ENCODE measurements at regions not wholly inside any gene's neighbourhood (a gene's known extent, or its start where the extent isn't known, plus 50 kb on each side); places are given as distances from the start of the nearest gene placed in this dataset.
A peak's percentile ranks its signal among the peaks of the same experiment; 100 is the strongest.

DNA sequence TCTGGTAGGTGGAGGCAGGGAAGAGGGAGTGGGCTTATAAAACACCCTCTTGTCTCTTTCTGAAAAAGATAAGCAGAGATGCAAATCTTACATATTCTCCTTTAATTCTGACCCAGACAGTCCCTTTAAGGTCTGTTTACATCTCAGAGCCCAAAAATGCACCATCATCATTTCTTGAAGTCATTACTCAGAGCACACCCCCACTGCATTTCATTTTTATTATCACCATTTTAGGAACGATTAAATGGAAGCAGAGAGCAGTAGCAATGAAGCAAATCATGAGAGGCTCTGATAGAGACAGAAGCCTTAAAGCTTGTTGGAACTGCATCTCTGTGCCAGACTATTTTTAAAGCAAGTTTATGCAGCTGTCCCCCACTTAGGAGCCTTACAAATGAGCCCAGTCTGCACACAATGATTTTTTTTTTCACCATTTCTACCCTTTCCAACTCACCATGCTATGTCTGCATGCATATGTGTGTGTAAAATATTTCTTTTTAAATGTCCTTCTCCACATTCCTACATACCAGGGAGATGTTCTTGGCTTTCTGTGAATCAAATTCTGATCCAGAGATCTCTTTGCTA is 311.0 kb downstream of the GRIN2B start:
- DNase-seq: no peak

DNA sequence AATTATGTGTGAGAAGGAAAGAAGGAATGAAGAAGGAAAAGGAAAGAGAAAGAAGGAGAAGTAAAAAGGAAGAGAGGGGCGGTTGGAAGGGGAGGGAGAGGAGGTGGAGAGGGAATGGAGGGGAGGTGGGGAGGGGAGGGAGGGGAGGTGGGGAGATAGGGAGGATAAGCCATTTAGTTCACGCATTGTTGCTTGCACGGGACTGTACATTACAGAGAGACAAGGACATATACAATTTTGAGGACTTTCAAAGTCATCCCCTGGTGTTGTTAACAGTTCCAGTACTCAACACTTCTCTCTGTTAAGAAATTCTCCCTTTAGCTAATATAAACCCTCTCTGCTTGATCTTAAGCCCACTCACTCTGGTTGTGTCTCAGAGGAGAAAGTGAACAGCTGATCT is 312.5 kb downstream of the GRIN2B start:
- DNase-seq: no peak

DNA sequence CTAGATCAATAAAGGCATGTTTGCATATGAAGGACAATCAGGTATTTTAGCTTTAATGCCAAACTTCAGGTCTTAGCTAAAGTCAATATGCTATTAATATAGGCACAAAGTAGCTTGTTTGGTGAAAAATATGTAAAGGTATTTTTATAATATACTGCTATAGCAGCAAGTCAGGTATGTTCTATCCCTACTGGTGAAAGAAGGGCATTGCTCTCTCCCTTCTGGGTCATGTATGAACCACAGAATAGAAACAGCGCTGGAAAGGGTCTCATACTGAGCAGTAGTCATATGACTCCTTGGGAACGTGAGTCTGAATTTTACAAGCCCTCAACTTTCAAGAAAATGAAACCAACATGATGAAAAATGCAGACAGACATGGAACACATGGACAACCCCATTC is 314.6 kb downstream of the GRIN2B start:
- DNase-seq: no peak

DNA sequence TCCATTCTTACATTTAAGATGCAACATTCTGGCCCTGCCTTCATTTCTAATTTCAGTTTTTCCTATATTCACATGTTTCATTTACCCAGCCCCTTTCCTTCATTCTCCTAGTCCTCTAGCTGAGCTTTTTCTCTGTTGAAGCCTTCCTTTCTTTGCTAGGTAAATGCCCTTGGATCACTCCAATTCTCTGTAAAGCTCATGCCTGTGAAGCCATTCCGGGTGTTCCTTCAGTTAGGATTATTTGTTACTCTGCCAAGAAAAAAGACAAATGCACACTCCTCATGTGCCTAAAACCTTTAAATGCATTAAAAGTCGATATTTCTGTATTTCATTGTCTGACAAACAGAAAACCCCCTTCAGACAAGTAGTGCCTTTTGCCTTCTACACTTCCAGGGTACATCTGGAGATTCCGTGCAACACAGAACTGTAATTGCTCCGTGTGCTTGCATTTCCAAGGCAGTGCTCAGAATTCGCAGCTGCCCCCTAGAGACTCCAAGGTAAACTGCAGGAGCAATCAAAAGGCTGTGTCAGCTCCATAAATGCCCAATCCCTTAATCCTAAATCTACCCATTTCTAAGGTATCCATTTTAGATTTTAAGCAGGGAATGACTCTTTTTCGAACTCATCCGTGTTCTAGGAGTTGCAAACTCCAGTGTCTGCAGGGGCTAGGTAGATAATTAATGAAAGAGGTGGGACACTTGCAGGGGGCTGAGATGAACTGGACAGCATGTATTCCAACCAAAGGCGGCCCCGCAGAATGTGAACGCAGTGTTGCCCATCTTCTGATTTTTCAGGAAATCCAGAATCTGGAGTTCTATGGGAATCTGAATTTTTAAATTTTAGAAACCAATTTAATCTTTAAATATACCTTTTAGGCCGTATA is 320.2 kb downstream of the GRIN2B start:
- peak; percentile 27 for DNase-seq

DNA sequence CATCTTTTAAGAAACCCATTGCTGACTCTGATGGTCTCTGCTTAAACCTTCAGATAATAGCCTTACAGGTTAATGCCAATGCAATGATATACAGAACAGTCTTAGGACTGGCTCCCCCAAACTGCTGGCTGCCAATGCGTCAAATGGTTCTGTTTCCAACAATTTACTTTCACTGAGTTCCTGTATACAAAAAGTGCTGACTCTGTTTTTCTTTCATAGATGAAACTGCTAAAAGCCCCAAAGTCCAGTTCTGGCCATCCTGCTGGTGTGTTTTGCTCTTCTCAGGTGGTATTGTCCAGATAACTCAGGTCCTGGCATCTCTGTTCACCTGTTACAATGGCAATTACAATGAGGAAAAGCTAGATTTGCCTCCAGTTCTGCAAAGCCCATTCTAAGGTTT is 326.9 kb downstream of the GRIN2B start:
- no peak for DNase-seq

DNA sequence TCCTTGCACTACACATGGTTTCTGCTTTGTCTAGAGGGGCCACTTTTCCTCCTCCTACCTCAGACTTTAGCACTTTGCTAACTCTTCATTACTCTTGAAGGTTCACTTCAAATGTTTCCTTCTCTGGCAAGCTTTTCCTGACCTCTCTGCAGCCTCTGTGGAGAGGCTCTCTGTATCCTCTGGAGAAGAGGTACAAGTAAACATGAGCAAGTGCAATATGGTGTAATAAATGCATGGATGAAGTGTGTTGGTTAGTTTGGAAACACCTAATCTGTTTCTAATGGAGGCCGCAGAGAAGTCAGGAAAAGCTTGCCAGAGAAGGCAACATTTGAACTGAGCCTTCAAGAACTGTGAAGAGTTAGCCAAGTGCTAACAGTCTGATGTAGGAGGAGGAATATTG is 329.3 kb downstream of the GRIN2B start:
- no peak for DNase-seq

DNA sequence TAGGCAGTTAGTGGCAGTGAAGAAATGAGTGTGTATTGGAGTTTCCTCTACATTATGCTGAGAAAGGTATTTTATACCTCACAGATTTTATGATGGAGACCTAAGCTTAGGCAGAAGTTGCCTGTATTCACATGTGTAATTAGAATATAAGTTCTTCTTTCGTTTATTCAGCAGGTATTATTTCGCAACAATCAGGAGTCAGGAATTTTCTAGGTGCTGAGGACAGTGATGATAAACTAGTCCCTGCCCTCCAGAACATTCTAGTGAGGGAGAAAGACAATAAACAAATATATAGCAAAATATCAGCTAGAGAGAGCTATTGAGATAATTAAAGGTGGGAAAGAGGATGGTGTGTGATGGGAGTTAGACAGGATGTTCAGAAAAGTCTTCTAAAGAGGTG is 345.7 kb downstream of the GRIN2B start:
- DNase-seq: no peak

DNA sequence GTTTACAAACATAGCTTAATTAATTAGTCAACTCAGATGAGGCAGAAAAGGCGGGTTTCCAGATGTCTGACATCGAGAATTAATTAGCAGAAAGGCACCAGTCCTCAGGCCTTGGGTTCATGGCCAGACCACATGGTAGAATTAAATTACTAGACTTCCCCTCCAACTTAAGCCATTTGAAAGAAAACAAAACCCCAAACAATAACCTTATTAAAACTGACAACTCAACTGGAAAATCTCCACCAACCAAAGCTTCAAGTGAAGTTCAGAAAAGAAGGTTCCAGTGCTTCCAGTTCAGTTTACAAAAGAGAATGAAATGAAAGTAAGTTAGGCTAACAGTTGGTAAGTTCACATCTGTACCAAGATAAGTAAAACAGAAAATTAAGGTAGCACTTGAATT is 349.5 kb downstream of the GRIN2B start:
- DNase-seq: no peak

DNA sequence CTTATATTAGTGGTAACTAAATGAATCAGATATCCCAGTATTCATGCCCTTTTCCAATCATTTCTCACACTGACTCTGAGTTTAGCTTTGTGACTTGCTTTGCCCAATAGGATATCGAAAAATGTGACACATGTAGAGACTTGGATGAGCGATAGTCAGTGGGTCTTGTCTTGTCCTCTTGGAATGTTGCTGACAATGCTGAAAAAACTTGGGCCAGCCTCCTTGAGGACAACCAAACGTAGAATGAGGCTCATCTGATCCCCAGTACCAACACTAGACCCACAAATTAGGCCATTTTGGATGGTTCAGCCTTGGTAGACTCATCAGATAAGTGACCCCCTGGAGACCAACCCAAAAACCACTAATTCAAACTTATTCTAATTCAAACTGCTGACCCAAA is 351.0 kb downstream of the GRIN2B start:
- DNase-seq: no peak

DNA sequence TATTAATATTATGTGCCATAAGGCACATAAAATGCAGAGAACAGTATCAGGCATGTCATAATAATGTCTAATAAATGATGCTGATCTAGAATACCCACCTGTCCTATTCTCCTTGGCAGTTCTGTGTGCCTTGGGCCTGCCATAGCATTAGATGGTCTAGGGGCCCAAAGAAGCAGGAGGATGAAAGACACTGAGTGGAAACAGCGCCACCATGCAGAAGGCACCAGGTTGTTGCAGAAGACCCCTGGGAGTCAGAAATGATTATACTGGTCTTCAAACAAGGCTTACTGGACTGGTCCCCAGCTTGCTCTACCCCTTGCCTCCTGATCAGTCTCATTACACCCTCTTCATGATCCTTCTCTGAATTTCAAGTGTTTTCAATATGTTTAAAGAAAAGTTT is 353.3 kb downstream of the GRIN2B start:
- no peak for DNase-seq

DNA sequence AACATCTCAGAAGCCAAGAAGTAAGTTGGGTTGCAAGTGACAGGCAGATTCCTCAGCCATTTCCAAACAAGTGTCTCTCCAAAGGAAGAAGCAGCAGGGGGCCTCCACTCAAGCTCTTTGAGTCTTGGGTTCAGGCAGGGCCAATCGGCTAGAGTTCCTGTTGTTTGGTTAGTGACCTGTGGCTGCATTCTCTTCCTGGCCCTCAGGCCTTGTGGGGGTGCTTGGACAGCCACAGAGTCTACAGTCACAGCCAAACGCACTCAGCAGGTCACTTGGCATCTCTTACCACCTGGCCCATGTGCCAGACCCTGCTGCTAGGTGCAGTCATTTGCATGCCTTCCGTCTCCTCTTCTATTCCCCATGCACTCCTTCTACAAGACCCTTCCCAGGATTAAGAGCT is 353.9 kb downstream of the GRIN2B start:
- no peak for DNase-seq

DNA sequence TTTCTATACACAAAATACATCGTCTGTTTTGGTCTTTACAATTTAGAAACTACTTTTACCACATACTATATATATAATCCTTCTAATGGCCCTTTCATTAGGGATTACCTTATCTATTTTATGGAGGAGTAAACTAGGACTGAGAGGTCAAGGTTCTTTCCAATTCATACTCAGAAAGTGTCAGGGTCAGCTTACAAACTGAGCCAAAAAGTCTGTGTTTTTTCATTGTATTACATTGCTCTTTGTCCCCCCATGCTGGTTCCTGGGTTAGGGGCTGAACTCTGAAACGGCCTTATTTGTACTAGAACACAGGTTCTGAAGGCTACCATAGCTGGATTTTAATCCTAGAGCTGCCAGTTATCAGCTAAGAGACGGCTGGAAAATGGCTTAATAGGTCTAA is 368.1 kb downstream of the GRIN2B start:
- DNase-seq: no peak

DNA sequence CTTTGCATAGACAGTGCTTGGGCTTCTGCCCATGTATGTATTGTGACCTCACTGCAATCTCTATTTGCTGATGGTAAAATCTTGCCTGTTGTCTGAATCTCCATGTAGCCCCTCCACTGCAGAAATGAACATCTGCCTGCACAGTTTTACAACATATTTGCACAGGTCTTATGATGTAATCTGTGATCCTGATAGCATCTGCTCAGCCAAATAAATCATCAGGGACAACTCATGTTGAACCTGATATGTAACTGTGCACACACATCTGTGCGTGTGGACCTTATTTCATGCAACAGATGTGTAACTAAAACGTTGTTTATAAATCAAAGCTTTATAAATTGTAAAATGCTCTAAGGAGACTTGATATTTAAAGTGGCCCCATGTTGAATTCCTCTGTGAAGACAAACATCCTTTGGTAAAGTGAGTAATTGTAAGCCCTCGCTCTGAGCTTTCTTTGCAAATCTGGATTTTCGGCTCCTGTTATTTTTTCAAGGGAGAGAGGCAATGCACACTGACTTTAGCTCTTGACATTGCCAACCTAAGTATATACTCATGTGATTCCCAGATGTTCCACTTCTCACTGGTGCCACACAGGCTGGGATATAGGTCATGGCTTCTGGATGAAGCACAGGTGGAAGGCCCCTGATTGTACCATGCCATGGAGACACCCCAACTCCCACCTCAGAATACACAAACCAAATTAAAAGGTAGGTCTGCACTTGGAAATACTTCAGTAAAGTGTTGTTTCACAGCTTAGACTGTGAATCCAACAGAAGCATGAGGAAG is 371.3 kb downstream of the GRIN2B start:
- DNase-seq: no peak

DNA sequence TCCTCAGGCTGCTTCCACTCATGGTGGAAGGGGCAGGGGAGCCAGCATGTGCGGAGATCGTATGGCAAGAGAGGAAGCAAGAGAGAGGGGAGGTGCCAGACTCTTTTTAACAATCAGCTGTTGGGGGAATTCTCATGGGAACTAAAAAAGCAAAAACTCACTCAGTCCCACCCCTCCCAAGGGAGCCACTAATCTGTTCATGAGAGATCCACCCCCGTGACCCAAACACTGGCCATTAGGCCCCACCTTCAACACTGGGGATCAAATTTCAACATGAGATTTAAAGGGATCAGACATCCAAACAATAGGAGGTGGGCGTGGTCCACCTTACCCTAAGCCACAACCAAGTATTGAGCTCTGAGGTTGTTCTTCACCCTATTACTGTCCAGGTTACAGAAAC is 375.1 kb downstream of the GRIN2B start:
- DNase-seq: no peak

DNA sequence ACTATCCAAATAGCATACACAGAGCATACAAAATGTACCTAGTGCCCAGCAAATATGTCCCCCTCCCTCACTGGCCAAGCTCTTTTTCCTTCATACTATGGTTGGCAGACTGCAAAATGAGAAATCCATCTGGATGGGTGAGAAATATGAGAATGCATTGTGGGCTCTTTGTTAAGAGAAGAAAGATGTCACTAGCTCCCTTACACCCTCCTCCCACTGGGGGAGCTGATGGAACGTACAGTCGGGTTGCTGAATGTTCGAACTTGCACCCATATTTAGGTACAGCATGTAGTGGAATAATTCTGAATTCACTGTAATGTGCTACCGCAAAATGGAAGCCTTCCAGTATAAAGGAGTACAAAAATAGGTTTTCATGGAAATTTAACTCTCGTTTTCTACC is 377.4 kb downstream of the GRIN2B start:
- DNase-seq: no peak

DNA sequence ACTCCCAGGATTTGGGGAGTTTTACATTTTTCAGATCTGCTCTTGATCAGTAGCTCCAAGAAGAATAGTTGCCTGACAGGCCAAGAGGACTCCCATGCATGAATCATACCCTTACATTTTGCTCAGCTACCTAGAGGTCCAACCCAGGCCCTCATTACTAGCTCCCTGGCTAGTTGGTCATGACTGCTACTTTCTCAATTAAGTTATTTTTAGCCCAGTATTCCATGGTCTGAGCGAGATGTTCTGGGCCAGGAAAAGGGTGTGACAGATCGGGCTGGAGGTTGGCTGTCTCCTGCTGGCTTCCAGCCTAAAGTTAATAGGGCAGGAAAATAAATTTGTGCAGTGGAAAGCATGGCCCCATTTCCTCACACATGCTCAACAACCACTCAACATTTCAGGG is 379.2 kb downstream of the GRIN2B start:
- no peak for DNase-seq

DNA sequence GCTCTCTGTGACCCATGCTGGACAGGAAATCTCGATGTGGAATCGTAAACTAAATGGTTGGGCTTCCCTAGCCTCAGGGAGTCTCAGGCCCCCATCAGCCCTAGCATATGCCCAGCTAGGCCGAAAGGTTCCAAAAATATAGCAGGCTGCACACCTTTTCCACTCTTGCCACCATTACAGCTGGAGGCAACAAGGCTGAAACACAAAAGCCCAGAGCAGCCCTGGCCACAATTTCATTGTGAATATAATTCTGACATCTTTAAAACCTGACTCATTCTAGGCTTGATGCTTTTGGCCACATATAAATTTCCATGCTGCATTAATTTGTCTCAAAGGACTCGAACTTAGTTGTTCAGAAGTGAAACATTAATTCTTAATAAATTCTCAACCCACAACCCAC is 382.2 kb downstream of the GRIN2B start:
- no peak for DNase-seq

DNA sequence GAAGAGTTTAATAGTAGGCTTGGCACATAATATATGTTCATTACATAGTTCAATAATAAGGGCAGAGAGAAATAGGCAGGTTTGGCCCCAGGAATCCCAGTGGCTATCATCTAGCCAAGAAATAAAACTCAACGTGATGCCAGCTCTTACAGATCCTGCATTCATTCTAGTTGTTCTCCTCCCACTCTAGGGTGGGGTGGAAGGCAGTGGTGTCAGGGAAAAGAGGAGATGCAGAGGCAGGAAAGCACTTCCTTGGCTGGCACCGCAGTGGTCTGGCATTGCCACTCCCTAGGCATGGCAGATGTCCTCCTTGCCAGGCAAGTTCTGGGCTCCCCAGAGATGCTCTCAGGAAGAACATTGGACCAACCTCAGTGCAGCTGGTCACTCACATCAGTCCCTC is 383.6 kb downstream of the GRIN2B start:
- no peak for DNase-seq

DNA sequence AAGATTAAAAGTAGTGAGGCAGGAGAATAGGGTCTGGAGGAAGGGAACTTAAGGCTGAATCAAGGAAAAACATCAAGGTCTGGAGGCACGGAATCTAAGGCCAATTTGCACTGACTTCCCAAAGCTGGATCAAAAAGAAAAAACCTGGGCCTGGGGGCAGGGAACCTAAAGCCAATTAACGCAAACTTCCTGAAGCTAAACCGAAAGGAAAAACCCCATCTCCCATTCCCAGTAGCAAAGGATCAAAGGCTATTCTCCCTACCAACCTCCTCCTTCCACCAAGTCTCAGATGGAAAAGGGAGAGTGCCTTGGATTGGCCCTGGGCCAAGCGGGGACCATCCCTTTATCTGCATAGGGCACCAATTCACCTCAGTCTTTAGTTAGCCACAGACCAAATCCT is 384.2 kb downstream of the GRIN2B start:
- DNase-seq: no peak

DNA sequence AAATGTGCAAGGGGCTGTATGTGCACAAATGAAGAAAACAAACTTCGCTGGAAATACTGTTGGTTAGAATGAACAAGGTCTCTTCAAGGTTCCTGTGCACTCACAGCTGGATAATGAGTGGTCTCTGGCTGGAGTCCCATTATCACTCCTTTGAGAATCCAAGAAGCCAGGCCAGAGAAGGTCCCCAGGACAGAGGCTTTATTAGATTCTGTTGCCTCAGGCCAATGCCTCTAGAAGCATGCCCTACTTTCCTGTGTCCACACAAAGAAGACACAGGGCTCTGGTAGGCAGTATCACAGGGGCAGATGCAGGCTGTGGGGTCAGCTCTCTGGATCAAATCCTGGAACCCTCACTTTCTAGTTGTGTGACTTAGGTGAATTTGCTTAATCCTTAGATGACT is 384.7 kb downstream of the GRIN2B start:
- no peak for DNase-seq

DNA sequence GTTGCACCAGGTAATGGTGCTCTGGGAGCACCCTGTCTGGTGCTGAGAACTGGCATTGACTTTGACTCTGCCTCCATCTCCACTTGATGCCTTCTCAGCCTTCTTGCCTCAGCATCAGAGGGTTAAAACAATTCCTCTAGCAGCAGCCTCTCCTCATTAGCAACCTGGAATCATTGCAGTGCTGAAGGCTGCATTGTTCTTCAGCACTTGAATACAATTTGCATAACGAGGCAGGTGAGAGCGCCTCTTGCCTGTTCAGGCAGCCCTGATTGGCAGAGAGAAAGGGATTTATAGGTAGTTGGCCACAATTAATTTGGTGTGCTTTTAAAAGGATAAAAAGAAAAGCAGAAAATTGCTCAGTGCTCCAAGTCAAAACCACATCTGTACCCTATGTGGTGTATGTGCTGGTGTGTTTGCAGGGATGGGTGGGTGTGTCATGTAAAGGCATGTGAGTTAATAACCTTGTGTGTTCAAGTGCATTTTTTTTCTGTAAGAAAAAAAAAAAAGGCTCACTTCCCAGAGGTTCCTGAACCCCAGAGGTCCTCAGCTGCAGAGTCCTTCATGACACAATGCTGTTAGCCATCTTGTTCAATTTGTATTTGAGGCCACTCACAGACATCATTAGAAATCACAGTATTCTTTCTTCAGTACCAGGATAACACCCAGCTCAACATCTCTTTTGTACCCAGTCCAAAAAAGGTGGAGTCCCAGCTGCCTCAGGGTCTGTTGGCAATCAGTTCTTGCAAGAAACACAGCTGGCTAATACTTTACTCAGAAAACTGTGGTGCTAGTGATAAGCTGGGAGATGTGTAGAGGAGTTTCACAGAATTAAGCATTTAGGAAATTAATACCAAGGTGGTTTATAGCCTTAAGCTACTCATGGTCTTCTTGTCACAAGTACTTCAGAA is 385.6 kb downstream of the GRIN2B start:
- no peak for DNase-seq

DNA sequence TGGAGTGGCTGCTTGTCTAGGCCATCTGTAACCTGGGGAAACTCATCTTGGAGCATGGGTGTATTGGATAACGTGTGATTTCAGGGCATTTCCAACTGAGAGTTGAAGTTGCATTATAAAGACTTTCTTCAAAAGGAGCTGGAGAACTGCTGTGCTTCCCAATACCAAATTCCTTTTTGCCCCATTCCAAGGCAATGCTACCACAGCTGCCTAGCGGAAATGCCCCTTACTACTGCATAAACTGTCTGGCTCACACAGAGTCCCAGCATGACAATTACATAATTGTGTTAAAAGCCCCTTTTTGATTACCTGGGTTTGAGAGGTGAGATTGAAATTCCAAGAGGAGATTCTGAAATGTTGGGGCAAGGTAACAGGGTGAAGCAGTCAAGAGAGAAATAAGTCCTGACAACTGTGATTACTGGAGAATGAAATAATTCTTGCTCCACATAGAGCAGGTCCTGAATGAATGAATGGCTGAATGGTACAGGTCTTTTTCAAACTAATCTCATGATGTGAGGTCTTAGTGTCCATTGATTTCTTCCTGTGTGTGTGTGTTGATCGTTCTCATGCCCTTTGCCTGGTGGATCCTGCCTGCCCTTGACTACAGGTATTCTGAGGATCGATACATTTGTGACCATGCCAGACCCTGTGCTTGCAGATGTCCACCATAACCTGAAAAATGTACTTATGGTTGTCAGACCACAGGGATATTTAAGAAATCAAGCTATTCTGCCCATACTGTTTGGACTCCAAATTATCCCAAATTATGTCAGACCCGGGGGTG is 386.5 kb downstream of the GRIN2B start:
- no peak for DNase-seq
